ENCODE measurements at regions not wholly inside any gene's neighbourhood (a gene's known extent, or its start where the extent isn't known, plus 50 kb on each side); places are given as distances from the start of the nearest gene placed in this dataset.

- TF ChIP-seq CTCF (conservative IDR thresholded peaks at IDR 0.05; ENCODE audit: low read length) (no peak), EZH2phosphoT487 (IDR thresholded peaks at IDR 0.05; ENCODE audit: borderline replicate concordance) (no peak)
Observed at GRCh38 chr11:28837599-28837998, 729.4 kb downstream of the METTL15 start.

All from Loucy (cell line).